Embryonic facial prominence (tissue), 1 donor: ENCODE measurements at regions not wholly inside any gene's neighbourhood (a gene's known extent, or its start where the extent isn't known, plus 50 kb on each side); places are given as distances from the start of the nearest gene placed in this dataset.

Source experiments
- DNase-seq: peaks from one replicate; pipeline ENCODE4 v3.0.0-alpha.2; 2016; ENCODE audit errors: extremely low spot score

- DNase-seq: no peak
Observed at GRCh38 chr1:83581747-83582146, 417.2 kb downstream of the TTLL7 start.

GRCh38 chr1:83574791-83575190, 424.1 kb downstream of the TTLL7 start:
- no peak for DNase-seq

GRCh38 chr1:83573776-83574175, 425.2 kb downstream of the TTLL7 start:
- no peak for DNase-seq

- DNase-seq: no peak
Observed at GRCh38 chr1:83571536-83571935, 427.4 kb downstream of the TTLL7 start.

GRCh38 chr1:83561346-83561745, 437.6 kb downstream of the TTLL7 start:
- DNase-seq: no peak

- no peak for DNase-seq
Observed at GRCh38 chr1:83559129-83559840, 439.6 kb downstream of the TTLL7 start.

- DNase-seq: no peak
Observed at GRCh38 chr1:83555871-83556270, 443.1 kb downstream of the TTLL7 start.

GRCh38 chr1:83554174-83554573, 444.8 kb downstream of the TTLL7 start:
- no peak for DNase-seq

- no peak for DNase-seq
Observed at GRCh38 chr1:83552820-83553219, 446.1 kb downstream of the TTLL7 start.

- no peak for DNase-seq
Observed at GRCh38 chr1:83548311-83548710, 450.6 kb downstream of the TTLL7 start.

GRCh38 chr1:83547901-83548300, 451.0 kb downstream of the TTLL7 start:
- DNase-seq: no peak

- DNase-seq: no peak
Observed at GRCh38 chr1:83546874-83547273, 452.1 kb downstream of the TTLL7 start.

GRCh38 chr1:83545066-83545862, 453.7 kb downstream of the TTLL7 start:
- DNase-seq: no peak

- DNase-seq: no peak
Observed at GRCh38 chr1:83543222-83543973, 455.5 kb downstream of the TTLL7 start.

GRCh38 chr1:83531521-83532309, 467.2 kb downstream of the TTLL7 start:
- DNase-seq: no peak

- no peak for DNase-seq
Observed at GRCh38 chr1:83530506-83530905, 468.4 kb downstream of the TTLL7 start.

GRCh38 chr1:83527987-83528386, 470.9 kb downstream of the TTLL7 start:
- DNase-seq: no peak

- DNase-seq: no peak
Observed at GRCh38 chr1:83520797-83521196, 478.1 kb downstream of the TTLL7 start.

GRCh38 chr1:83516369-83516768, 482.6 kb downstream of the TTLL7 start:
- no peak for DNase-seq

GRCh38 chr1:83515578-83516154, 483.3 kb downstream of the TTLL7 start:
- DNase-seq: no peak
